Keratinocyte (primary cell): ENCODE measurements at regions not wholly inside any gene's neighbourhood (a gene's known extent, or its start where the extent isn't known, plus 50 kb on each side); places are given as distances from the start of the nearest gene placed in this dataset.

Source experiments
- CTCF ChIP-seq, 3 experiments: IDR thresholded peaks in 1 of 3; conservative IDR thresholded peaks in 1 of 3; optimal IDR thresholded peaks in 1 of 3; 2 replicates in 2 of 3; 3 replicates in 1 of 3; pipeline versions ENCODE3 to v1.5.1; 2011; ENCODE audit warnings: low read length in 3 of 3, mild to moderate bottlenecking in 3 of 3, moderate library complexity in 2 of 3, control low read depth in 1 of 3, inconsistent platforms in 1 of 3; ENCODE audit not compliant: insufficient read depth in 2 of 3; ENCODE audit errors: extremely low read depth in 1 of 3
- EZH2 ChIP-seq: IDR thresholded peaks from one replicate; pipeline ENCODE4 v1.6.1; 2012; ENCODE audit warnings: inconsistent platforms, mild to moderate bottlenecking, low read length, moderate library complexity

GRCh38 chr5:36826694-36827093, 49.9 kb upstream of the NIPBL start:
- no peak for TF ChIP-seq CTCF (optimal IDR thresholded peaks at IDR 0.05 in 1 of 3, IDR thresholded peaks at IDR 0.05 in 1 of 3, conservative IDR thresholded peaks at IDR 0.05 in 1 of 3; ENCODE audit: extremely low read depth in 1 of 3, insufficient read depth in 2 of 3, low read length in 3 of 3)
- no peak for TF ChIP-seq EZH2
